Fibroblast of villous mesenchyme (primary cell): ENCODE measurements at regions not wholly inside any gene's neighbourhood (a gene's known extent, or its start where the extent isn't known, plus 50 kb on each side); places are given as distances from the start of the nearest gene placed in this dataset.

Source experiments
- DNase-seq: peaks from one replicate; pipeline ENCODE4 v3.0.0-alpha.2; 2010; ENCODE audit warnings: low read depth
- H3K4me3 ChIP-seq: 2 replicates; pipeline ENCODE4 v1.5.1; 2011; ENCODE audit warnings: low read depth, mild to moderate bottlenecking, low read length
- TF ChIP-seq, protein P1 (sequence below): IDR thresholded peaks from 2 replicates; pipeline ENCODE4 v1.5.1; 2012; ENCODE audit warnings: low read depth, mild to moderate bottlenecking, low read length; ENCODE audit not compliant: insufficient read depth

DNA sequence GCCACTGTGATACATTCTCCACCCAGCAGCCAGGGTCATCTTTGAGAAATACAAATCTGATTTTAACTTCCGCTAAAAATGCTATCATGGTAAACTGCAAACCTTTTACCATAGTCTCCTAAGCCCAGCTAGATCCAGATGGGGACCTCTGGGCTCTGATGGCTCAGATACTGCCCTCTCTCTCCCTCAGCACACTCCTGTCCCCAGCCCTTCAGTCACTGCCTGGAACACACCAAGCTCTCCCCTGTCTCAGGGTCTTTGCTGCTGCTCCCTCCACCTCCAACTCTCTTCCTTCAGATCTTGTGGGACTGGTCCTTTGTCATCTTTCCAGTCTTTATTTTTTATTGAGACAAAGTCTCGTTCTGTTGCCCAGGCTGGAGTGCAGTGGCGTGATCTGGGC is 65.1 kb downstream of the SPRY4 start:
- no peak overlapping the region for H3K4me3 ChIP-seq
- TF ChIP-seq, protein P1, sequence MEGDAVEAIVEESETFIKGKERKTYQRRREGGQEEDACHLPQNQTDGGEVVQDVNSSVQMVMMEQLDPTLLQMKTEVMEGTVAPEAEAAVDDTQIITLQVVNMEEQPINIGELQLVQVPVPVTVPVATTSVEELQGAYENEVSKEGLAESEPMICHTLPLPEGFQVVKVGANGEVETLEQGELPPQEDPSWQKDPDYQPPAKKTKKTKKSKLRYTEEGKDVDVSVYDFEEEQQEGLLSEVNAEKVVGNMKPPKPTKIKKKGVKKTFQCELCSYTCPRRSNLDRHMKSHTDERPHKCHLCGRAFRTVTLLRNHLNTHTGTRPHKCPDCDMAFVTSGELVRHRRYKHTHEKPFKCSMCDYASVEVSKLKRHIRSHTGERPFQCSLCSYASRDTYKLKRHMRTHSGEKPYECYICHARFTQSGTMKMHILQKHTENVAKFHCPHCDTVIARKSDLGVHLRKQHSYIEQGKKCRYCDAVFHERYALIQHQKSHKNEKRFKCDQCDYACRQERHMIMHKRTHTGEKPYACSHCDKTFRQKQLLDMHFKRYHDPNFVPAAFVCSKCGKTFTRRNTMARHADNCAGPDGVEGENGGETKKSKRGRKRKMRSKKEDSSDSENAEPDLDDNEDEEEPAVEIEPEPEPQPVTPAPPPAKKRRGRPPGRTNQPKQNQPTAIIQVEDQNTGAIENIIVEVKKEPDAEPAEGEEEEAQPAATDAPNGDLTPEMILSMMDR, result no peak
- no peak for DNase-seq

DNA sequence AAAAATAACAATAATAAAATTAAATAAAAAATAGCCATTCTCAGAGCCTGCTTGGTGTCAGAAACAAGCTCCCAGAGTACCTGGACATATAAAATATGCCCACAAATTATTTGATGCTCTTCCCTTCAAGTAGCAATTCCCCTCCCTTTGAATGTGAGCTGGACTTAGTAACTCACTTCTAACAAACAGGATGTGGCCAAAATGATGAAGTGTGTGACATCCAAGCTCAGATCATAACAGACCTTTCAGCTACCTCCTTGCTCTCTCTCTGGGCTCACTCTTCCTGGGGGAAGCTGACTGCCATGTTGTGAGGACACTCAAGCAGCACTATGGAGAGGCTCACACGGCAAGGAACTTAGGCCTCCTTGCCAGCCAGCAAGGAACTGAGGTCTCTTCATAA is 69.0 kb downstream of the SPRY4 start:
- TF ChIP-seq, protein P1, result no peak
- no peak overlapping the region for H3K4me3 ChIP-seq
- no peak for DNase-seq

DNA sequence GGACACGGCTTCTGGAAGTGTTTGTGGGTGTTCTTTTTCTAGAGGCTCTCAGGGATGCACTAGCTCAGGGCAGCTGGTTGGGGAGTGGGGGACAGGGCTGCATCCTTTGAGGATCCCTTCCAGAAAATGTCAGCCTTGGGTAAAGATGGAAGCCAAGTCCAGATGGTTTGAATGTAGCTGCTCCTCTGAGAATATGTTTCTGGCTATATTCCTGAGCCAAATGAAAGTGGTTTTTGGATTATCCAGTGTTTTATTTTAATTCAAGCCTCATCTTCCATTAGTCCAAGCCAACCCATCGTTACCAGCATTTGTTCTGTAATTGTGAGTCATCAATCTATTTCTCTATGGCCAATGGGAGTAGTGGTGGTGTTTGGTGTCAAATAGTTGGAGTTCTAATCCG is 70.4 kb downstream of the SPRY4 start:
- TF ChIP-seq, protein P1, result no peak
- no peak overlapping the region for H3K4me3 ChIP-seq
- DNase-seq, result no peak

DNA sequence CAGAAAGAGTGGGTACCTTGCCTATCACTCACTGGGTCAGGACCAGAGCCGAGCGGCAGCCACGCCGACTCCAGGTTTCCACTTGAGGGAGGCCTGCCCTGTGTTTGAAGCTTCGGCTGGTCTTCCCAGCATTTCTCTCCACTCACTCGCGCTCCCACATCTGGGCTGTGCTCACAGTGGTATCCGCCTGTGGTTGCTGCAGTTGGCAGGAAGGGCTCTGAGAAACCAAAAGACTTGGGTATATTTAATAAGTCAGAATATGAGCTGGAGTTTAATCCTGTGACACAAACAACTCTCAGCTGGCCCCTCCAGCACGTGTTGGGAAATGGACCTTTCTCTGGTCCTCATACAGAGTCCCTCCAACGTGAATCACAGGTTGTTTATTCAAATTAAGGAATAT is 70.9 kb downstream of the SPRY4 start:
- DNase-seq, result peak; percentile 53
- no peak overlapping the region for H3K4me3 ChIP-seq

DNA sequence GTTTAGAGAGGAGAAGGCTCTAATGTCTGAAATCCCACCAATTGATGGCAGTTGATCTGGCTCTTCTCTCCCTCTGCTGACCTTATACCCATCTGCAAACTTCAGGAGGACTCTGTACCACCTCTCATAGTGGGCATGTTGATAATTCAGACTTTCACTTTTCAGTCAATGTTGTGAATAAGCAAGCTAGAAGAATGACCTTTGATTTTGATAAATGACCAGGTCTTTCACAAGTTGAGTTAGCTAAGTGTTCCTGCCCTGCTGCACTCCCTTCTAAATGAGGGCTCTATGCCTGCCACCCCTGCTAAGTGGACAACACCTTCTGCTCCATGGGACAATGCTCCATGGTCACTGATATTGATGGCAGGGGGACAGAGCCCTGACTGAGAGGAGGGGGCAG is 74.7 kb downstream of the SPRY4 start:
- DNase-seq, result no peak
- TF ChIP-seq, protein P1, result no peak
- no peak overlapping the region for H3K4me3 ChIP-seq

More for the DNA sequence above, 70.9 kb downstream of the SPRY4 start:
- TF ChIP-seq, protein P1, result no peak

DNA sequence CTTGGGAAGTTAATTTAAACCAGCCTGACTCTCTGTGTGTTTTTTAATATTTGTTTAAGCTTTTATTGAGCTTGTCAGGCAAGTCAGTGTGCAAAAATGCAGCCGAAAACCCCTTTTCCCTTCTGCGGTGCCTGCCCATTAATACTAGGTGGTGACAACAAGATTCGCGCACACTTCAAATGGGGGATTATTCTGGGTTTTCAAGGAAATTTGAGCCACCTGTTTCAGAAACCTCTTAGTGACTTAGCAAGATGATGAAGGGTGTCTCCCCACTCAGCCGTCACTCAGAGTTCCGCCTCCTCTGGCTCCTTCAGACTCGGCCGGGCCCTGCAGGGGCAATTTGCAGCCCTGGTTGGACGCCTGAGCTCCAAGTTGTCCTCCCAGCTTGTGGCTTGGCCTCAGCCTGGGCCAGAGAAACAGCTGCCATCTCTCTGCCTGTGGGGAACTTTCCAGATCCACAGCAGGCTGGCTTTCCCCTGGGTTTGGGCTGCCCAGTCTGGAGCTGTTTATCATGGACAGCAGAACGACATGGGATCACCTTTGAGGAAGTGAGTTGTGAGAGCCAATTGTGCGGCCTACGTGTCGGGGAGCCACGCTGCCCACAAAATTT is 75.9 kb downstream of the SPRY4 start:
- DNase-seq, result no peak
- TF ChIP-seq, protein P1, result no peak
- H3K4me3 ChIP-seq, result no peak overlapping the region

DNA sequence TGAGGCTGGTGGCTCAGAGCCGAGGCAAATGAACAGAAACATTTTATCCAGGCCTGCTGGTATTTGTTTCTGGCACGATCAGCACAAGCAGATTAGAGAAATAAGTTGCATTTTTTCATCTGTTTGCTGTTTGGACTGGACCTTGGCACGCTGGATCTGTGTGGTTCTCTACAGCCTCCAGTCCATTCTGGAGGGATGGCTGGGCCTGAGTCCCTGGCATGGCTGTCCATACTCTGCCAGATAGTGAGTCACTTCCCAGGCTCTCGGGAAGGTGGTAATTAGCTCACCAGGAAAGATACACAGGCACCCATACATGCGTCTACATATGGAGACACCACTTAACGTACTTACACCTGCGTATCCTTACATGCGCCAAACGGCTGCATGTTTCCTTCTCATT is 78.6 kb downstream of the SPRY4 start:
- peak; percentile 33 for DNase-seq

More for the DNA sequence above, 78.6 kb downstream of the SPRY4 start:
- TF ChIP-seq, protein P1, result no peak
- H3K4me3 ChIP-seq, result no peak overlapping the region
